GM21367 (cell line): ENCODE measurements at regions not wholly inside any gene's neighbourhood (a gene's known extent, or its start where the extent isn't known, plus 50 kb on each side); places are given as distances from the start of the nearest gene placed in this dataset.

Source experiments
- ATAC-seq: cut with Tn5 transposase; IDR thresholded peaks from one replicate; pipeline ENCODE4 v1.9.1; 2021; ENCODE audit not compliant: unreplicated experiment

GRCh38 chr5:20574576-20574975 lies 586.6 kb upstream of the CDH18 start:
- ATAC-seq: no peak

- ATAC-seq: no peak
These were observed 584.6 kb upstream of the CDH18 start for GRCh38 chr5:20572614-20573013.

DNA sequence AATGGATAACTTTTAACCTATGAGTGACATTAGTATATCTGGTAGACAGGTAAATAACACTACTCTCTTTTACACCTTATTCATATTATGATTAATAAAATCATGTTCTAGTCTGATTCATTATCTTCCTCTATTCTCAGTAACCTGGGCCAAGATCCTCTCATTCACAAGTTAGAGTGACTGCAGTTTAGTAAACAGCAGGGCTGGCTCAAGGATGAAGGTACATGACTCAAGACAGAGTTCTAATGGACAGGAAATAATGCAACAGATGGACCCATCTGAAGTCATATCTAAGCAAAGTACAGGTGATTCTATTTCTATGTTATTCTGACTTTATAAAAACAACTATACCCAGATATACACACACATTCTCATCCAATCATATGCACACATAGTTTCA lies 582.5 kb upstream of the CDH18 start:
- no peak for ATAC-seq

DNA sequence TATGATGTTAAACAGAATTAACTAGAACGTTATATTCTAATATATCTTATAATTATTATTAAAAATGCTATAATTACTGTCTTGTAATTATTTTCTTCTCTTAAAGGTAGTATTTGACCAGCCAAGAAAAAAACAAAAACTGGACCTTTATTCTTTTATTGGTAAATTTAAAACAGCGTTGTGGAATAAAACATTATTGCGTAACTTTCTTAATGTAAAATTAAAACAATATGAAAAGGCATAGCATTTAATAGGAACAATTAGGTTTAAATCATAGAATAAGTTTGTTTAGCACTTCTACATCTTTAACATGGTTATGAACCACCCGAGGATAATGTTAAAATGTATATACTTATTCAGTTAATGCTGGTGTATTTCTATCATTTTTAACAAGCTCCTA lies 574.5 kb upstream of the CDH18 start:
- ATAC-seq: no peak

DNA sequence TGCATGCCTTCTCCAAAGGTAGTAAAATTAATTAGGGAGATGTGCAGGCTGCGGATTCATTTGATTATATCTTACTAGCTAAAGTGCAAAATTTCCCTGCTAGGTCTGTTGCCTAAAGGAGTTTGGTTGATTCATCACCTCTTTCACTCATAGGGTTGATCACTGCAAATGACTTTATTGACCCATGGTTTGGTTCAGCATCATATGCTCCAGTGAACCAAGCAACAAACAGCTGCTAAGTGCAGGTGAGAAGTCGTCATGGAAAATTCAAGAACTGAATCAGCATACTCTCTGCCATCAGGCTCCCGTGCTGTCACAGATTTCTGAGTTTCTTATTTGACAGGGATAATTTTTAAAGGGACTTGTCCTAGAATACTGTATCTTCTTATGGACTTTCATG lies 571.8 kb upstream of the CDH18 start:
- ATAC-seq: no peak

DNA sequence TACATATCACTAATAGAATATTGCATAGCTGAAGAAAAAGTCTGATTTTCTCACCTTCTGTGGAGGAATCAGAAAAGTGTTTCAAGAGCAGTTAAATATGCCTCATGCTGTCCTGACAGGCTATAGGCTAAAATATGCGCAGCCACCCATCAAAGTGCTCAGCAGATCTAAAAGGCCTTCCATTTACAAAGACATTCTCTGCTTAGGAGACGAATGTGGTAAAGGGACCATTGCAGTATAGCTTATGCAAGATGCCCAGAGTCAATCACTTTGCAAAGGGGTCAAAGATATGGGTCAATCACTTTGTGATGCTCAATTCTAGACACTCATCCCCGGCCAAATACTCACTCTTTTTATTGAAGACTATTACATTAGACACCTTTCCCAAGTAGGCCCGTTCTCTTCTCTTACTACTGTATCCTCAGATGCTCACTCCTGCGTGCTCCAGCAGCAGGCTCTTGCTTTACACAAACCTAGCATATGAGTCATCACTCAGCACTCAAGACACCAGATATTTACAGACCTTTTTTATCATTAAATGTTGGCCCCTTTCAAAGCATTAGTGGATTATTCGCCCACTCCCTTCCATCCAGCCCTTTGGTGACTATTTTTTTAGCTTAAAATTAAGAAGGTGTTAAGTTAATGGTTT lies 568.2 kb upstream of the CDH18 start:
- ATAC-seq: no peak

DNA sequence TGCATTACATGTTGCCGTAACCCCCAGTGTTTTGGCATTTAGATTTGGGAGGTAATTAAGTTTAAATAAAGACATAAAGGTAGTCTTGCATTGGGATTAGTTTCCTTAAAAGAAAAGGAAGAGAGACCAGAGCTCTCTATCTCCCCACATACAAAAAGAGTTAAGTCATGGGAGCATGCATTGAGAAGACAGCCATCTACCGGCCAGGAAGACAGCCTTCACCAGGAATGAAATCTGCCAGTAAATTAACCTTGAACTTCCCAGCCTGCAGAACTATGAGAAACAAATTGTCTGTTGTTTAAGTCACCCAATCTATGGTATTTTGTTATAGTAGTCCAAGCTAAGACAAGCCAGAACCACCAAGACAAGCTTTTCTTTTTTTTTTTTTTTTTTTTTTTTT lies 567.0 kb upstream of the CDH18 start:
- no peak for ATAC-seq

DNA sequence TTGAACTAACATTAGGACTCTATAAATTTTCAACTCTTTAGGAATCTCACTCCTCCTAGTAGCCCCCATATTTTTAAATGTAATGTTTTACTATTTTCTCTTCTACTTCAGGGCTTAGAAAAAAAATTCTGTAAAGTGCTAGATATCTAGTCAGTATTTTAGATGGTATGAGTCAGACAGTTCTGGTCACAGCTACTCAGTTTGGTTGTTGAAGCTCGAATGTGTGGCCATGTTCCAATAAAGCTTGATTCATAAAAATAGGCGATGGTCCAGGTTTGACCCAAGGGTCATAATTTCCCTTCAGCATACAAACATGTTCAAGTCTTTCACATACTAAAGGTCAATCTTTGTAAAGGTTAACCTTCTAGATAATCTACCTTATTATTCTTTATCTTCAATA lies 566.0 kb upstream of the CDH18 start:
- no peak for ATAC-seq

- ATAC-seq: no peak
These were observed 550.1 kb upstream of the CDH18 start for GRCh38 chr5:20537911-20538703.

DNA sequence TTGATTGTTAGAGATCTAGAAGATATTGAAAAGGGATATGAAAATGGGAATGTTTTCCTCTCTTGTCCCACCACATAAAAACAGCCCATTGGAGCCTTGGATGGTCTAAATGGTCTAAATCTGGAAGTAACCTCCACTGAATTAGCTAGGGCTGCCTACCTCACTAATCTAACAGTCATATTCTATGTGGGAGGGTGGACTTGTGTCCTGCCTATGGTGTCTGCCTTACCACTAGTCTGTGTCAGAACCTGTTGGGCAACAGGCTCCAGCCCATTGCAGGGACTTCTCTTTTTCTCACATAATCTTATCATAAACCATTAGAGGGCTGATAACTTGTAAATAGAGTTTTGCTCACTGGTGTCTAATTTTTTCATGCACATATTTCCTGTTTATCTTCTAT lies 548.8 kb upstream of the CDH18 start:
- ATAC-seq: no peak

- no peak for ATAC-seq
These were observed 548.3 kb upstream of the CDH18 start for GRCh38 chr5:20536341-20536740.

GRCh38 chr5:20528471-20528870 lies 540.5 kb upstream of the CDH18 start:
- no peak for ATAC-seq

- ATAC-seq: no peak
These were observed 537.1 kb upstream of the CDH18 start for GRCh38 chr5:20524991-20525529.

DNA sequence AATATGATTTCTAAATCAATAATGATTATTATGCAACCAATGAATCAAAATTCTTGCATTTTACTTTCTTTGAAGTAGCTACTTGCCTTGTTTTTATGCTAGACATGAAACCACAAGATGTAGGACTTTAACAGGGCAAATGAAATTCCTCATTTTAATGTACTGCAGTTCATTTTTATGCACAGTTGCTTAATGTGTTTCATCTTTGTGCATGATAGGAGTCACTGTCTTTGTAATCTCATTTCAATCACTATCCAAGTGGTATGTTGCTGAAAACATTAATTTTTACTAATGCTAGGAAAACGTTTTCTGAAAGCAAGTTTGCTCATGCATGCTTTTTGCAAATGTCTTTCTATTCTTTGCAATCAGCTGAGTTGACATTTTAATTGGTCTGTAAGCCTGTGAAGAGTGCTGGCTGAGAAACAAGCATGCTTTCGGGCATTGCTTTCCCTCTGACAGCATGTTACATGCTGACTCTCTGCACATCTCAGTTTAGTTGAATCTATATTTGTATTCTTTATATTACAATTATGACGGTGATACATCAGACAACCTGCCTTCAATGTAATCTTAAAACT lies 535.0 kb upstream of the CDH18 start:
- ATAC-seq: no peak

- ATAC-seq: no peak
These were observed 527.6 kb upstream of the CDH18 start for GRCh38 chr5:20515606-20516005.

- no peak for ATAC-seq
These were observed 526.1 kb upstream of the CDH18 start for GRCh38 chr5:20514145-20514544.

- no peak for ATAC-seq
These were observed 512.5 kb upstream of the CDH18 start for GRCh38 chr5:20500546-20500945.

DNA sequence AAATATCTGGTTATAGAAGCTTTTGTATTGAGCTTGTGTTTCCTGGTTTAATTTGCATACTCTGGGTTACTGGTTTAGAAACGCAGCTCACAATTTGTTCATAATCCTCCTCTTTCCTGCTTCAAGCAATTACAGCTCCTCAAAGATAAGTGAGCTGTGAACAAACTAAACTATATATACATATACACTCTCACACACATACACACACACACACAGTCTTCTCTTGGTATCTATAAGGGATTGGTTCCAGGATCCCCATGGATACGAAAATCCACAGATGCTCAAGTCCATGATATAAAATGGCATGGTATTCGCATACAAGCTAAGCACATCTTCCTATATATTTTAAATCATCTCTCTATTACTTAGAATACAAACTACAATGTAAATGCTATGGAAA lies 510.9 kb upstream of the CDH18 start:
- no peak for ATAC-seq

- no peak for ATAC-seq
These were observed 510.1 kb upstream of the CDH18 start for GRCh38 chr5:20498102-20498501.

DNA sequence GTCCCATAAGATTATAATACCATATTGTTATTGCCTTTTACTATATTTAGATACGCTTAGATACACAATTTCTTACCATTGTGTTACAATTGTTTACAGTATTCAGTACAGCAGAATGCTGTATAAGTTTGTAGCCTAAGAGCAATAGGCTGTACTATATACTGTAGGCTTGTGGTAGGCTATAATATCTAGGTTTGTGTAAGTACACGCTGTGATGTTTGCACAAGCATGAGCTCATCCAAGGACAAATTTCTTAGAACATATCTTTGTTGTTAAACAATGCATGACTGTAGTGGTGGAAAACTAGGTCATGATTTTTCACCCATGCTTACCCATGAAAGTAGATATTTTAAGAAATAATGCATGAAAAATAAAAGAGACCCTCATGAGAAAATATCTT lies 509.4 kb upstream of the CDH18 start:
- no peak for ATAC-seq

- no peak for ATAC-seq
These were observed 506.7 kb upstream of the CDH18 start for GRCh38 chr5:20494706-20495105.

- no peak for ATAC-seq
These were observed 498.8 kb upstream of the CDH18 start for GRCh38 chr5:20486826-20487225.
